T-cell (primary cell): ENCODE measurements at regions not wholly inside any gene's neighbourhood (a gene's known extent, or its start where the extent isn't known, plus 50 kb on each side); places are given as distances from the start of the nearest gene placed in this dataset.

Experiments used
- ATAC-seq, 4 experiments: fragments of 200-7000 bp in 3 of 4; fragments of 150-1000 bp in 1 of 4; cut with Tn5 transposase; replicated peaks in 1 of 4; 1 replicate in 3 of 4; 2 replicates in 1 of 4; pipeline ENCODE4 v1.10.0; 2021; ENCODE audit warnings: moderate library complexity in 3 of 4, mild to moderate bottlenecking in 2 of 4, moderate number of reproducible peaks in 1 of 4
- CTCF ChIA-PET, 2 donors: fragments of 300-600 bp; sonication (Branson Sonifier 250); formaldehyde crosslinking; loops; one replicate each; lab custom pipeline; 2022; ENCODE audit warnings: antibody characterized with exemption in 2 of 2; lab: Charles Lee
- POLR2A ChIA-PET, 2 donors: fragments of 300-600 bp; sonication (Branson Sonifier 250); formaldehyde crosslinking; loops; one replicate each; lab custom pipeline; 2022; ENCODE audit warnings: antibody characterized with exemption in 2 of 2; lab: Charles Lee
- DNase-seq, 35 experiments: peaks; one replicate each; pipeline versions ENCODE4 v3.0.0 to v3.0.0-alpha.2; 2013 to 2023
- H3K27ac ChIP-seq: one replicate; pipeline ENCODE4 v1.5.1; 2013; ENCODE audit warnings: low read length
- H3K27me3 ChIP-seq, 2 experiments: replicated peaks in 1 of 2; 1 replicate in 1 of 2; 2 replicates in 1 of 2; pipeline versions ENCODE4 v1.6.1 to v1.7.0; 2013; ENCODE audit warnings: low read length in 1 of 2, mixed read lengths in 1 of 2; ENCODE audit not compliant: control insufficient read depth in 2 of 2, insufficient read depth in 2 of 2; ENCODE audit errors: extremely low read depth in 1 of 2
- H3K36me3 ChIP-seq, 2 donors: 1 replicate in 1 of 2; 2 replicates in 1 of 2; pipeline versions ENCODE4 v1.6.1 to v1.7.0; 2013; ENCODE audit warnings: low read length in 1 of 2; ENCODE audit not compliant: control insufficient read depth in 2 of 2, insufficient read depth in 1 of 2; ENCODE audit errors: extremely low read depth in 1 of 2
- H3K4me1 ChIP-seq, 2 experiments: 1 replicate in 1 of 2; 2 replicates in 1 of 2; pipeline versions ENCODE4 v1.6.1 to v1.7.0; 2013; ENCODE audit warnings: low read length in 2 of 2, mixed read lengths in 1 of 2; ENCODE audit not compliant: insufficient read depth in 2 of 2, control insufficient read depth in 1 of 2; ENCODE audit errors: extremely low read depth in 1 of 2
- H3K4me3 ChIP-seq, 2 donors: 1 replicate in 1 of 2; 2 replicates in 1 of 2; pipeline versions ENCODE4 v1.5.1 to v1.7.0; 2013; ENCODE audit warnings: mild to moderate bottlenecking in 2 of 2, low read length in 1 of 2, moderate library complexity in 1 of 2; ENCODE audit not compliant: control insufficient read depth in 1 of 2; ENCODE audit errors: extremely low read depth in 1 of 2
- H3K9me3 ChIP-seq: 2 replicates; pipeline ENCODE4 v1.7.0; 2013
- H3K27ac Mint-ChIP-seq, 2 donors: one replicate each; pipeline ENCODE4 v1.8.0; 2020 to 2021; ENCODE audit warnings: mild to moderate bottlenecking in 2 of 2, mixed read lengths in 2 of 2
- H3K27me3 Mint-ChIP-seq, 2 donors: one replicate each; pipeline ENCODE4 v1.8.0; 2021 to 2022; ENCODE audit warnings: mixed read lengths in 2 of 2
- H3K36me3 Mint-ChIP-seq: one replicate; pipeline ENCODE4 v1.8.0; 2021; ENCODE audit warnings: mixed read lengths
- H3K4me1 Mint-ChIP-seq, 3 donors: one replicate each; pipeline ENCODE4 v1.8.0; 2020 to 2022; ENCODE audit warnings: mixed read lengths in 3 of 3, mild to moderate bottlenecking in 1 of 3
- H3K4me3 Mint-ChIP-seq, 3 donors: one replicate each; pipeline ENCODE4 v1.8.0; 2020 to 2022; ENCODE audit warnings: mild to moderate bottlenecking in 3 of 3, mixed read lengths in 3 of 3, moderate library complexity in 3 of 3
- H3K9me3 Mint-ChIP-seq, 3 donors: one replicate each; pipeline ENCODE4 v1.8.0; 2020 to 2022; ENCODE audit warnings: mixed read lengths in 3 of 3
- WGBS: methylation state at CpG from one replicate; pipeline ENCODE4 v1.1.5; 2013; ENCODE audit warnings: missing lambda C conversion rate; ENCODE audit not compliant: insufficient coverage; 5-methylcytosine and 5-hydroxymethylcytosine counted together

DNA sequence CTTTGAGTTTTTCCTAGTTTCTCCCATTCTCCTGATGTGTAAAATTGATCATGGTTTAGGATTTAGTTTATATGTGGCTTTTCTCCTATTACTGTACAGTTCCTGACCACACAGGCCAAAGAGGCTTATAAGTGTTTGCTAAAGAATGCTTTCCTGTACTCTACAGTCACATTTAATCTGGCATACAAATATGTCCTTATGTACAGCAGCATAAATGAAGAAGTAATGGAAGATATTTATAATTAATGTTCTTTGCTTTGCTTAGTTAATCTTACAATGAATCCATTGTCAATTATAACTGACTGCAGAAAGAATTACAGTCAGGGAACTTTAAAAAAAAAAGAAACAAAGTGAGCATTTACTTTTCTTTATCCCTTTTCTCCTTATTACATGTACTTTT, 293.9 kb downstream of the KCNC2 start:
- CTCF ChIA-PET, result no interaction called here
- H3K4me1 Mint-ChIP-seq, result no peaks in the 10 kb centered on the region
- Histone ChIP-seq H3K4me1 (no peaks in the 10 kb centered on the region), H3K36me3 (no peaks in the 10 kb centered on the region), H3K27ac (no peak overlapping the region), H3K4me3 (no peak overlapping the region), H3K9me3 (no peaks in the 10 kb centered on the region), H3K27me3 (no peaks in the 10 kb centered on the region)
- H3K9me3 Mint-ChIP-seq, result no peaks in the 10 kb centered on the region
- DNase-seq (no peak), ATAC-seq (no peak)
- no peaks in the 10 kb centered on the region for H3K36me3 Mint-ChIP-seq
- no peak overlapping the region for H3K4me3 Mint-ChIP-seq
- H3K27ac Mint-ChIP-seq, result no peak overlapping the region
- no peaks in the 10 kb centered on the region for H3K27me3 Mint-ChIP-seq
- POLR2A ChIA-PET, result no interaction called here

DNA sequence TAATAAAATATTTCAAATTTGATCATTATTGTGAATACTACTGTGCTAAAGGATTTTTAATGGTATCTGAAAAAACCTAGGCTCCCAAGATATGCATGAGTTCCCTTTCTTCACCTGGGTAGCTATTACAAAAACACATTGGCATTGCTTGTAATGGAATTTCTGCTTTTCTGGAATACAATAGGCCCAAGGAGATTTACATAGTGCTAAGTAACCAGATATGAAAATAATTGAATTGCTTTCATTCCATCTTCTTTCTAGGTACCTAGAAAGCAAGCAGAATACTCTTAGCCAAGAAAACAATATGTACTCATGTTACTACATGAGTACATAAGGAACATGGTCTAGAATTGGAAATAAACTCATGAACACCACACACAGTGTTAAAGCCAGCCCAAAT, 291.9 kb downstream of the KCNC2 start:
- Mint-ChIP-seq H3K27ac (no peak overlapping the region), H3K27me3 (no peaks in the 10 kb centered on the region), H3K4me3 (no peak overlapping the region), H3K4me1 (no peaks in the 10 kb centered on the region), H3K36me3 (no peaks in the 10 kb centered on the region), H3K9me3 (no peaks in the 10 kb centered on the region)
- ChIA-PET CTCF (no interaction called here), POLR2A (no interaction called here)
- Histone ChIP-seq H3K27ac (no peak overlapping the region), H3K4me1 (no peaks in the 10 kb centered on the region), H3K36me3 (no peaks in the 10 kb centered on the region), H3K9me3 (no peaks in the 10 kb centered on the region), H3K27me3 (peaks cover 0 to 4% of the 10 kb centered on the region in 2 experiments), H3K4me3 (no peak overlapping the region)
- no peak for ATAC-seq
- no peak for DNase-seq

DNA sequence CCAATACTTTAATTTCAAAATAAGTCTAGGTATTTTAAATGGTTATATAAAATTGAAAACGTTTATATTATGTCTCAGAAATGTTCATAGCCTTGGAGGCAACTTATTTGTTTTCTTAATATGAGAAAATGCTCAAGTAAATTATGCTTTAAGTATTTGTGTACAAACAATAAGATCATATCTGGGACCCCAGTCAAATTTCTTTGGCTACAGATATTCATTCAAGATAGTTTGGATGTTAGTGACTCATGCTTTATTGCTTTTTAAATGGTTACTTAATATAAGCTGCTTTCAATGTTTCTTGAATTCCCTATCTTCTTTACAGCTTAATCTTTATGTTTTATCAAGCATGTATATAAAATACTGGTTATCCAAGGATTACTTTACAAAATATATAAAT, 291.3 kb downstream of the KCNC2 start:
- no peak overlapping the region for H3K27ac ChIP-seq
- WGBS, result no CpG with 5 or more reads among the region's 1 CpG
- H3K9me3 ChIP-seq, result no peaks in the 10 kb centered on the region
- Mint-ChIP-seq H3K9me3 (peaks cover 0 to 2% (median 0%) of the 10 kb centered on the region in 3 donors), H3K4me3 (no peak overlapping the region), H3K4me1 (no peaks in the 10 kb centered on the region), H3K27ac (no peak overlapping the region), H3K27me3 (no peaks in the 10 kb centered on the region), H3K36me3 (no peaks in the 10 kb centered on the region)
- no peak overlapping the region for H3K4me3 ChIP-seq
- H3K27me3 ChIP-seq, result peaks cover 0 to 4% of the 10 kb centered on the region in 2 experiments
- ChIA-PET POLR2A (no interaction called here), CTCF (no interaction called here)
- no peaks in the 10 kb centered on the region for H3K4me1 ChIP-seq
- DNase-seq (no peak), ATAC-seq (no peak)
- no peaks in the 10 kb centered on the region for H3K36me3 ChIP-seq

DNA sequence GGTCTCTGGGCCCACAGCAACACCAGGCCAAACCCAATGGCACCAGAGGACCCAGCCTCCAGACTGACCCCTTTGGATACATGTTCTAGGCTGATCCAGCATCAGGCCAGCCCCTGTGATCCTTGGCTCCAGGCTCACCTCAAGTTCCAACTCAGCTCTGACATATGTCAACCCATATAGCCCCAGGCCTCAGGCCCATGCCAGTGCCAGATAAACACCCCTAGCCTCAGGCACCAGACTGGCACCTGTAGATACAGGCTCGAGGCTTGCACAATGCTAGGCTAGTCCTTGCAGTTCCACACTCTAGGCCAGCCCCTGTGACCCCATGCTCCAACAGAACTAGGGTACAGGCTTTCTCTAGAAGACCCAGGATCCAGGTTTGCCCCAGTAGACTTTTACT, 287.5 kb downstream of the KCNC2 start:
- 14% methylated on average over 1 of the region's 1 CpG for WGBS

DNA sequence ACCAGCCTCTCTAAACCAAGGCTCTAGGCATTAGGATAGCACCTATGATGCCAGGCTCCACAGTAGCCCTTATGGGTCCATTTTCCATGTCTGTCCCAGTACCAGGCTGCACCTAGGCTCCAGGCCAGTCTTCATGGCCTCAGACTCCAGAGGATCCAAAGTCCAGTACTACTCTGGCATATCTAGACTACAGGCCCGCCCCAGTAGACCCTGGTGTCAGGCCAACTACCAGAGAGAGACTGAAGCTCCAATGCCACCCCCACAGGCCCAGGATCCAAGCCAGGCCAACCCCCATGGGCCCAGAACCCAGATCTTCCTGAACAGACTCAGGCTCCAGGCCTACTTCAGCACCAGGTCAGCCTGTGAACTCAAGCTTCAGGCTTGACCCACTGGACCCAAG, 287.0 kb downstream of the KCNC2 start:
- WGBS, result 50% methylated on average over 1 of the region's 1 CpG
- CTCF ChIA-PET, result no interaction called here
- Mint-ChIP-seq H3K4me3 (no peak overlapping the region), H3K4me1 (no peaks in the 10 kb centered on the region), H3K27me3 (no peaks in the 10 kb centered on the region), H3K9me3 (peaks cover 4 to 16% (median 4%) of the 10 kb centered on the region in 3 donors), H3K27ac (no peak overlapping the region), H3K36me3 (peaks cover 4% of the 10 kb centered on the region)
- DNase-seq, result no peak
- ATAC-seq, result no peak
- Histone ChIP-seq H3K36me3 (no peaks in the 10 kb centered on the region), H3K4me3 (no peak overlapping the region), H3K27ac (no peak overlapping the region), H3K9me3 (no peaks in the 10 kb centered on the region), H3K27me3 (peaks cover 0 to 4% of the 10 kb centered on the region in 2 experiments), H3K4me1 (no peaks in the 10 kb centered on the region)
- POLR2A ChIA-PET, result no interaction called here

More for the DNA sequence above, 287.5 kb downstream of the KCNC2 start:
- H3K27ac Mint-ChIP-seq, result no peak overlapping the region
- H3K4me3 ChIP-seq, result no peak overlapping the region
- peaks cover 0 to 4% of the 10 kb centered on the region in 2 experiments for H3K27me3 ChIP-seq
- peaks cover 2% of the 10 kb centered on the region for H3K36me3 Mint-ChIP-seq
- H3K27ac ChIP-seq, result no peak overlapping the region
- no peaks in the 10 kb centered on the region for H3K4me1 ChIP-seq
- POLR2A ChIA-PET, result no interaction called here
- H3K9me3 ChIP-seq, result no peaks in the 10 kb centered on the region
- ATAC-seq (no peak), DNase-seq (no peak)
- CTCF ChIA-PET, result no interaction called here
- no peaks in the 10 kb centered on the region for H3K36me3 ChIP-seq
- peaks cover 4 to 11% (median 4%) of the 10 kb centered on the region in 3 donors for H3K9me3 Mint-ChIP-seq
- H3K4me1 Mint-ChIP-seq, result no peaks in the 10 kb centered on the region
- no peaks in the 10 kb centered on the region for H3K27me3 Mint-ChIP-seq
- H3K4me3 Mint-ChIP-seq, result no peak overlapping the region

DNA sequence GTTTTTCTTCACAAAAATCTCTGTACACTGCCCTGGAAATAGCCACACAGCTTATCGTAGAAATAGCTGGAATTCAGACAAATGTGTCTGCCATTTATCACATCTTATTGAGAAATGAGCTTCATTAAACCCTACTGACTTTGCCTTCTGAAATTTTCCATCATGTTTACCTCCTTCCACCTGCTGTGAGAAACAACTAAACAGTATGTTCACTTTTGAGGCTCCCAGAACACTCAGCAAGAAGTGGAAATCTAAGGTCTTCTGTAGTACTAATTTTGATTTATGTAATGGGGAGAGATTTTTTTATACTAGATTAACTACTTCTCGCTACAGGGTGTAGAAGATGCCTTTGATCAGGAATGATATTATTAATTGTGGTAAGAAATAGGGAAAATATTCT, 268.0 kb downstream of the KCNC2 start:
- DNase-seq (no peak), ATAC-seq (no peak)
- H3K27me3 ChIP-seq, result no peaks in the 10 kb centered on the region
- H3K9me3 ChIP-seq, result no peaks in the 10 kb centered on the region
- Mint-ChIP-seq H3K4me3 (no peak overlapping the region), H3K4me1 (peaks cover 12 to 22% (median 18%) of the 10 kb centered on the region in 3 donors), H3K27me3 (no peaks in the 10 kb centered on the region), H3K36me3 (no peaks in the 10 kb centered on the region), H3K27ac (no peak overlapping the region), H3K9me3 (no peaks in the 10 kb centered on the region)
- CTCF ChIA-PET, result no interaction called here
- no peak overlapping the region for H3K4me3 ChIP-seq
- WGBS, result 100% methylated on average over 1 of the region's 2 CpGs
- no peak overlapping the region for H3K27ac ChIP-seq
- POLR2A ChIA-PET, result no interaction called here
- H3K4me1 ChIP-seq, result peaks cover 0 to 9% of the 10 kb centered on the region in 2 experiments
- no peaks in the 10 kb centered on the region for H3K36me3 ChIP-seq

DNA sequence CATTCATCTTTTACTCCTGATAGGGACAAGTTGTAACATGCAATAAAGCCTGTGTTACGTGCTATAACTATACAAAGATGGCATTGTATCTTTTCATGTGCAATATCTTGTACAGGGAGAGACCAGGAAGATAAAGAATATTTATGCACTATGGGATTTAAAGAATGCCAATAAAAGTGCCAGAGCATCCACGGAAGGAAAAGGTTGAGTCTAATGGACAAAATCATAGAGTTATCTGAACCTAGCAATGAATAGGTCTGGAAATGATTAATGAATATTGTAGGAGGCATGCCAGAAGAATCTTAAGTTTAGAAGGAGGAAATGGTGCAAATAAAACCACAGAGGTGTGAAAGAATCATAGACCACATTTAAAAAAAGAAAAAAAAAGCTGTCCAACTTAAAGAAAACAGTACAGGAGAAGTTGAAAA, 263.9 kb downstream of the KCNC2 start:
- Histone ChIP-seq H3K4me3 (no peak overlapping the region), H3K27ac (no peak overlapping the region), H3K27me3 (no peaks in the 10 kb centered on the region), H3K4me1 (peaks cover 0 to 9% of the 10 kb centered on the region in 2 experiments), H3K9me3 (no peaks in the 10 kb centered on the region), H3K36me3 (no peaks in the 10 kb centered on the region)
- peaks cover 0 to 3% (median 0%) of the 10 kb centered on the region in 3 donors for H3K9me3 Mint-ChIP-seq
- WGBS, result 75% methylated on average over 2 of the region's 2 CpGs
- DNase-seq, result peak in 1 of 35 experiments; percentile 20
- ChIA-PET CTCF (no interaction called here), POLR2A (no interaction called here)
- H3K27me3 Mint-ChIP-seq, result no peaks in the 10 kb centered on the region
- H3K4me1 Mint-ChIP-seq, result peaks cover 12 to 25% (median 23%) of the 10 kb centered on the region in 3 donors
- peak overlapping the region; percentile 3 to 29 (median 21) for H3K4me3 Mint-ChIP-seq
- peak in 2 of 4 experiments; percentile 43 to 60 for ATAC-seq
- no peaks in the 10 kb centered on the region for H3K36me3 Mint-ChIP-seq
- H3K27ac Mint-ChIP-seq, result peak overlapping the region; percentile 26 to 69
